GM12878 (cell line): ENCODE measurements at regions not wholly inside any gene's neighbourhood (a gene's known extent, or its start where the extent isn't known, plus 50 kb on each side); places are given as distances from the start of the nearest gene placed in this dataset.

Source experiments
- ATAC-seq: fragments of 200-7000 bp; cut with Tn5 transposase; 3 replicates; pipeline ENCODE4 v1.9.1; 2020; ENCODE audit warnings: mild to moderate bottlenecking, moderate library complexity
- BruUV-seq: library from RNA; stranded (reverse); fragments of 400-500 nt; replicated peaks from 2 replicates; lab custom pipeline; 2021; lab: Mats Ljungman, UMichigan
- CTCF ChIA-PET: fragments of 300-600 bp; sonication (Branson Sonifier 250); formaldehyde crosslinking; extraction: SDS; loops from one replicate; lab custom pipeline; 2021; ENCODE audit warnings: inconsistent platforms; lab: Yijun Ruan, JAX
- POLR2A ChIA-PET: fragments of 350-600 bp; formaldehyde crosslinking; extraction: SDS; loops from one replicate; lab custom pipeline; 2021; ENCODE audit warnings: inconsistent platforms; lab: Charles Lee
- RAD21 ChIA-PET: fragments of 300-600 bp; sonication (Branson Sonifier 250); formaldehyde crosslinking; loops from one replicate; lab custom pipeline; 2023; ENCODE audit warnings: antibody characterized with exemption; ENCODE audit not compliant: unreplicated experiment; lab: Charles Lee
- SMC1A ChIA-PET: fragments of 300-600 bp; sonication (Branson Sonifier 250); formaldehyde crosslinking; loops from one replicate; lab custom pipeline; 2023; ENCODE audit not compliant: unreplicated experiment, uncharacterized antibody; lab: Charles Lee
- DNase-seq: peaks from one replicate; pipeline ENCODE4 v3.0.0-alpha.2; 2011; ENCODE audit warnings: low read depth, low spot score
- FAIRE-seq: peaks from 3 replicates; lab custom pipeline; 2011; peaks lifted over from hg19 to GRCh38; lab: Jason Lieb, UNC
- H2AFZ ChIP-seq: 2 replicates; pipeline ENCODE4 v1.6.0; 2011; ENCODE audit warnings: low read depth, low read length, control low read depth; ENCODE audit not compliant: control insufficient read depth
- H3K27ac ChIP-seq: 2 replicates; pipeline ENCODE4 v1.5.1; 2011; ENCODE audit warnings: control low read depth; ENCODE audit not compliant: control insufficient read depth, insufficient read depth
- H3K27me3 ChIP-seq, 2 experiments: replicated peaks in 1 of 2; 2 replicates each; pipeline versions ENCODE4 v1.6.0 to v1.6.1; 2011; ENCODE audit warnings: low read length in 1 of 2; ENCODE audit not compliant: control insufficient read depth in 2 of 2, insufficient read depth in 2 of 2
- H3K36me3 ChIP-seq, 2 experiments: 2 replicates each; pipeline ENCODE4 v1.5.1; 2011; ENCODE audit warnings: low read length in 1 of 2; ENCODE audit not compliant: control insufficient read depth in 2 of 2, insufficient read depth in 2 of 2
- H3K4me1 ChIP-seq: 2 replicates; pipeline ENCODE4 v1.6.1; 2011; ENCODE audit warnings: mild to moderate bottlenecking, low read length, moderate library complexity, mixed read lengths; ENCODE audit not compliant: control insufficient read depth, insufficient read depth
- H3K4me2 ChIP-seq: 2 replicates; pipeline ENCODE4 v1.6.0; 2011; ENCODE audit warnings: control low read depth; ENCODE audit not compliant: control insufficient read depth, insufficient read depth
- H3K4me3 ChIP-seq: fragments of 200-600 bp; sonication (generic); 2 replicates; pipeline ENCODE4 v1.5.1; 2016
- H3K79me2 ChIP-seq: 2 replicates; pipeline ENCODE4 v1.6.0; 2011; ENCODE audit warnings: low read length; ENCODE audit not compliant: control insufficient read depth, insufficient read depth
- H3K9ac ChIP-seq: 2 replicates; pipeline ENCODE4 v1.8.0; 2011; ENCODE audit warnings: low read length, control low read depth, mixed read lengths; ENCODE audit not compliant: control insufficient read depth, insufficient read depth
- H3K9me3 ChIP-seq: replicated peaks from 3 replicates; pipeline ENCODE4 v1.5.1; 2011; ENCODE audit warnings: mild to moderate bottlenecking, low read length; ENCODE audit not compliant: control insufficient read depth, insufficient read depth
- H4K20me1 ChIP-seq: 2 replicates; pipeline ENCODE4 v1.6.0; 2011; ENCODE audit not compliant: control insufficient read depth, insufficient read depth
- BHLHE40 ChIP-seq, 2 experiments: fragments of 450-650 bp in 1 of 2; IDR thresholded peaks; 2 replicates each; pipeline ENCODE4 v1.6.1; 2011 to 2017; ENCODE audit warnings: low read depth in 2 of 2, borderline replicate concordance in 1 of 2, improper control_type of control experiment in 1 of 2, low read length in 1 of 2, mild to moderate bottlenecking in 1 of 2
- CBFB ChIP-seq: IDR thresholded peaks from 2 replicates; pipeline ENCODE4 v1.6.1; 2016; ENCODE audit warnings: antibody characterized with exemption, low read depth
- E2F8 ChIP-seq: fragments of 450-650 bp; IDR thresholded peaks from 2 replicates; pipeline ENCODE4 v1.6.1; 2018; ENCODE audit warnings: mild to moderate bottlenecking, low read depth, moderate library complexity; ENCODE audit not compliant: partially characterized antibody
- E4F1 ChIP-seq: fragments of 450-650 bp; IDR thresholded peaks from 2 replicates; pipeline ENCODE4 v1.6.1; 2018; ENCODE audit warnings: borderline replicate concordance, mild to moderate bottlenecking; ENCODE audit not compliant: partially characterized antibody
- GABPA ChIP-seq: IDR thresholded peaks from 2 replicates; pipeline ENCODE4 v1.6.1; 2014; ENCODE audit warnings: antibody characterized with exemption, low read depth, mild to moderate bottlenecking, inconsistent platforms
- HDAC2 ChIP-seq: fragments of 200-600 bp; sonication (generic); IDR thresholded peaks from 2 replicates; pipeline ENCODE4 v1.6.1; 2017
- KAT2A ChIP-seq: conservative IDR thresholded peaks from 2 replicates; pipeline ENCODE4 v1.6.1; 2011; ENCODE audit warnings: low read depth, low read length; ENCODE audit not compliant: control insufficient read depth
- LARP7 ChIP-seq: fragments of 450-650 bp; IDR thresholded peaks from 2 replicates; pipeline ENCODE4 v1.6.1; 2017; ENCODE audit warnings: mild to moderate bottlenecking
- MYB ChIP-seq: fragments of 150-350 bp; IDR thresholded peaks from 2 replicates; pipeline ENCODE4 v1.6.1; 2014; ENCODE audit warnings: mild to moderate bottlenecking, low read depth, low read length, borderline replicate concordance
- NRF1 ChIP-seq: conservative IDR thresholded peaks from 2 replicates; pipeline ENCODE4 v1.6.1; 2011; ENCODE audit warnings: mild to moderate bottlenecking, low read depth, low read length, improper control_type of control experiment
- PAX5 ChIP-seq: IDR thresholded peaks from 2 replicates; pipeline ENCODE4 v1.6.1; 2011; ENCODE audit warnings: low read depth, low read length, borderline replicate concordance
- SMC3 ChIP-seq: IDR thresholded peaks from 2 replicates; pipeline ENCODE4 v1.6.1; 2011; ENCODE audit warnings: low read length, improper control_type of control experiment, borderline replicate concordance
- SP1 ChIP-seq: IDR thresholded peaks from one replicate; pipeline ENCODE4 v1.6.1; 2011; ENCODE audit warnings: low read depth, low read length
- SRF ChIP-seq, 2 experiments: IDR thresholded peaks; 2 replicates each; pipeline ENCODE4 v1.6.1; 2011; ENCODE audit warnings: low read depth in 2 of 2, low read length in 2 of 2, mild to moderate bottlenecking in 1 of 2, moderate library complexity in 1 of 2
- SUZ12 ChIP-seq: fragments of 200-600 bp; sonication (generic); IDR thresholded peaks from one replicate; pipeline ENCODE4 v1.6.1; 2018; ENCODE audit warnings: antibody characterized with exemption, mild to moderate bottlenecking; ENCODE audit not compliant: unreplicated experiment
- TCF7 ChIP-seq: IDR thresholded peaks from 2 replicates; pipeline ENCODE4 v1.6.1; 2014; ENCODE audit warnings: antibody characterized with exemption, borderline replicate concordance
- YBX1 ChIP-seq: fragments of 450-650 bp; IDR thresholded peaks from 2 replicates; pipeline ENCODE4 v1.6.1; 2016; ENCODE audit warnings: antibody characterized with exemption
- WGBS: methylation state at CpG from one replicate; pipeline ENCODE4 v1.1.6; 2016; ENCODE audit warnings: low lambda C conversion rate; ENCODE audit not compliant: insufficient replicate concordance, insufficient coverage; ENCODE audit errors: missing lambda C conversion rate; 5-methylcytosine and 5-hydroxymethylcytosine counted together
- in situ Hi-C: fragments of 300-500 bp; cut with MboI; formaldehyde crosslinking; loops from 9 replicates; pipeline ENCODE4 v1.14.3; 2018; ENCODE audit warnings: mixed read lengths
- intact Hi-C: fragments of 100-400 bp; cut with micrococcal nuclease; formaldehyde crosslinking; loops from one replicate; pipeline ENCODE4 v1.14.2; 2022; ENCODE audit not compliant: unreplicated experiment
- TF ChIP-seq, protein P1 (sequence below): IDR thresholded peaks from 2 replicates; pipeline ENCODE4 v1.6.1; 2012; ENCODE audit warnings: low read depth, low read length, improper control_type of control experiment

GRCh38 chr5:54661111-54661510 lies 143.6 kb downstream of the SNX18 start (continued):
- TF ChIP-seq MYB (no peak), KAT2A (no peak)

GRCh38 chr5:54659700-54660131 lies 142.2 kb downstream of the SNX18 start:
- ChIA-PET RAD21 (no interaction called here), POLR2A (interaction anchor here (0.7 kb wide), 1 partner anchor 438 kb away, joined by 3 read pairs; no protein-coding TSS in a partner anchor), CTCF (no interaction called here), SMC1A (interaction anchor here (1.0 kb wide), 2 partner anchors 12 to 22 kb away, joined by 3 read pairs; no protein-coding TSS in a partner anchor)
- in situ Hi-C loops (no loop called here), intact Hi-C loops (no loop called here)
- no peaks in the 10 kb centered on the region for H3K4me1 ChIP-seq
- DNase-seq (no peak), FAIRE-seq (no peak), ATAC-seq (no peak)
- no peaks in the 10 kb centered on the region for H3K9me3 ChIP-seq
- no peaks in the 10 kb centered on the region for H3K79me2 ChIP-seq
- H3K4me3 ChIP-seq: no peak overlapping the region
- BruUV-seq: no TSS peak
- no peak overlapping the region for H2AFZ ChIP-seq
- no peak overlapping the region for H3K9ac ChIP-seq
- no peaks in the 10 kb centered on the region for H3K36me3 ChIP-seq
- H3K4me2 ChIP-seq: no peak overlapping the region
- no peaks in the 10 kb centered on the region for H4K20me1 ChIP-seq
- H3K27ac ChIP-seq: no peak overlapping the region
- 35% methylated on average over 5 of the region's 5 CpGs for WGBS
- H3K27me3 ChIP-seq: no peaks in the 10 kb centered on the region
- TF ChIP-seq HDAC2: no peak
- no peak for TF ChIP-seq LARP7
- no peak for TF ChIP-seq E2F8
- no peak for TF ChIP-seq SUZ12
- no peak for TF ChIP-seq YBX1
- no peak for TF ChIP-seq E4F1
- TF ChIP-seq MYB: no peak
- no peak for TF ChIP-seq BHLHE40 (IDR thresholded peaks at IDR 0.05; ENCODE audit: borderline replicate concordance in 1 of 2, low read depth in 2 of 2, low read length in 1 of 2)
- no peak for TF ChIP-seq GABPA
- TF ChIP-seq SP1: no peak
- TF ChIP-seq CBFB: no peak
- TF ChIP-seq, protein P1, sequence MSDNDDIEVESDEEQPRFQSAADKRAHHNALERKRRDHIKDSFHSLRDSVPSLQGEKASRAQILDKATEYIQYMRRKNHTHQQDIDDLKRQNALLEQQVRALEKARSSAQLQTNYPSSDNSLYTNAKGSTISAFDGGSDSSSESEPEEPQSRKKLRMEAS: no peak
- TF ChIP-seq NRF1: no peak
- no peak for TF ChIP-seq SMC3
- TF ChIP-seq TCF7: no peak
- TF ChIP-seq SRF (IDR thresholded peaks at IDR 0.05; ENCODE audit: low read depth in 2 of 2, low read length in 2 of 2): no peak
- no peak for TF ChIP-seq PAX5
